DOHH2 (cell line): ENCODE measurements at regions not wholly inside any gene's neighbourhood (a gene's known extent, or its start where the extent isn't known, plus 50 kb on each side); places are given as distances from the start of the nearest gene placed in this dataset.

Experiments
- H3F3A ChIP-seq: fragments of 200-600 bp; sonication (generic), shearing (Covaris generic); 2 replicates; pipeline ENCODE4 v1.6.0; 2016; ENCODE audit warnings: antibody characterized with exemption, mild to moderate bottlenecking; ENCODE audit not compliant: control insufficient read depth, insufficient read depth
- H3K27ac ChIP-seq: fragments of 200-600 bp; sonication (generic); 2 replicates; pipeline ENCODE4 v1.5.1; 2014; ENCODE audit warnings: low read depth, mild to moderate bottlenecking, low read length, moderate library complexity
- H3K27me3 ChIP-seq: fragments of 200-600 bp; sonication (generic); 2 replicates; pipeline ENCODE4 v1.6.1; 2014; ENCODE audit warnings: mild to moderate bottlenecking, low read length, mixed read lengths; ENCODE audit not compliant: control insufficient read depth
- H3K36me3 ChIP-seq: fragments of 200-600 bp; sonication (generic); 2 replicates; pipeline ENCODE4 v1.6.1; 2014; ENCODE audit warnings: mild to moderate bottlenecking, low read length, moderate library complexity, mixed read lengths; ENCODE audit not compliant: control insufficient read depth
- H3K4me1 ChIP-seq: fragments of 200-600 bp; sonication (generic); 2 replicates; pipeline ENCODE4 v1.6.1; 2014; ENCODE audit warnings: mild to moderate bottlenecking, low read length, mixed read lengths; ENCODE audit not compliant: control insufficient read depth
- H3K4me2 ChIP-seq: fragments of 200-600 bp; sonication (generic); 2 replicates; pipeline ENCODE4 v1.6.0; 2014; ENCODE audit warnings: mild to moderate bottlenecking, low read length, moderate library complexity
- H3K4me3 ChIP-seq: fragments of 200-600 bp; sonication (generic); 2 replicates; pipeline ENCODE4 v1.5.1; 2014; ENCODE audit warnings: mild to moderate bottlenecking, low read length, mixed read lengths
- H3K79me2 ChIP-seq: fragments of 200-600 bp; sonication (generic); 2 replicates; pipeline ENCODE4 v1.6.1; 2014; ENCODE audit warnings: mild to moderate bottlenecking, low read length, mixed read lengths; ENCODE audit not compliant: control insufficient read depth
- H3K9me2 ChIP-seq: fragments of 200-600 bp; sonication (generic); replicated peaks from 2 replicates; pipeline ENCODE4 v1.6.1; 2014; ENCODE audit warnings: mild to moderate bottlenecking, low read length, mixed read lengths; ENCODE audit not compliant: control insufficient read depth
- H3K9me3 ChIP-seq: fragments of 200-600 bp; sonication (generic); 2 replicates; pipeline ENCODE4 v1.6.1; 2014; ENCODE audit warnings: antibody characterized with exemption, low read length, mixed read lengths; ENCODE audit not compliant: control insufficient read depth, insufficient read depth
- H4K20me1 ChIP-seq: fragments of 200-600 bp; sonication (generic); 2 replicates; pipeline ENCODE4 v1.6.0; 2014; ENCODE audit warnings: low read depth, mild to moderate bottlenecking, antibody characterized with exemption, low read length, moderate library complexity; ENCODE audit not compliant: control insufficient read depth, insufficient read depth
- EZH2phosphoT487 ChIP-seq: fragments of 200-600 bp; sonication (generic); IDR thresholded peaks from 2 replicates; pipeline ENCODE4 v1.6.1; 2017; ENCODE audit warnings: borderline replicate concordance, mild to moderate bottlenecking, antibody characterized with exemption, low read length, moderate library complexity, mixed read lengths
- TF ChIP-seq, protein P1 (sequence below): fragments of 200-600 bp; sonication (generic); IDR thresholded peaks from one replicate; pipeline ENCODE4 v1.5.1; 2014; ENCODE audit warnings: antibody characterized with exemption, mild to moderate bottlenecking, low read depth, low read length; ENCODE audit not compliant: poor library complexity, severe bottlenecking

DNA sequence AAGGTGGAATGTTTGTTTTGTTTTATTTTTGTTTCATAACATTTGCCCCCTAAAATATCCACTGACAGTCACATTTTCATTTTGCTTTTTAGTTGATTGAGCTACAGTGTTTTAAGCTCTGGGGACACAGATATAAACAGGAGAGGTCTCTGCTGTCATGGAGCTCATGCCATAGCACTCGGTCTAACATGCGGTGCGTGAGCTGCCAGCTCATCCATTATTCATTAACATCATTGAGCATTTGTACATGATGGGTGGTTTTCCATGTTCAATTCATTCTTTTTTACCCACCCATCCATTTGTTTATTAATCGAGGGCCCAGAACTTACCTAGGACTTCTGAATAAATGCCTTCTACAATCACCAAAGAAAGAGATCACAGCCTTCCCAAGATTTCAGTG lies 150.1 kb upstream of the SFRP2 start:
- no peaks in the 10 kb centered on the region for H3F3A ChIP-seq
- H3K4me1 ChIP-seq, result no peaks in the 10 kb centered on the region
- H3K9me2 ChIP-seq, result no peaks in the 10 kb centered on the region
- H3K79me2 ChIP-seq, result no peaks in the 10 kb centered on the region
- TF ChIP-seq, protein P1, sequence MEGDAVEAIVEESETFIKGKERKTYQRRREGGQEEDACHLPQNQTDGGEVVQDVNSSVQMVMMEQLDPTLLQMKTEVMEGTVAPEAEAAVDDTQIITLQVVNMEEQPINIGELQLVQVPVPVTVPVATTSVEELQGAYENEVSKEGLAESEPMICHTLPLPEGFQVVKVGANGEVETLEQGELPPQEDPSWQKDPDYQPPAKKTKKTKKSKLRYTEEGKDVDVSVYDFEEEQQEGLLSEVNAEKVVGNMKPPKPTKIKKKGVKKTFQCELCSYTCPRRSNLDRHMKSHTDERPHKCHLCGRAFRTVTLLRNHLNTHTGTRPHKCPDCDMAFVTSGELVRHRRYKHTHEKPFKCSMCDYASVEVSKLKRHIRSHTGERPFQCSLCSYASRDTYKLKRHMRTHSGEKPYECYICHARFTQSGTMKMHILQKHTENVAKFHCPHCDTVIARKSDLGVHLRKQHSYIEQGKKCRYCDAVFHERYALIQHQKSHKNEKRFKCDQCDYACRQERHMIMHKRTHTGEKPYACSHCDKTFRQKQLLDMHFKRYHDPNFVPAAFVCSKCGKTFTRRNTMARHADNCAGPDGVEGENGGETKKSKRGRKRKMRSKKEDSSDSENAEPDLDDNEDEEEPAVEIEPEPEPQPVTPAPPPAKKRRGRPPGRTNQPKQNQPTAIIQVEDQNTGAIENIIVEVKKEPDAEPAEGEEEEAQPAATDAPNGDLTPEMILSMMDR, result no peak
- no peak for TF ChIP-seq EZH2phosphoT487
- no peaks in the 10 kb centered on the region for H3K9me3 ChIP-seq
- no peak overlapping the region for H3K4me2 ChIP-seq
- no peak overlapping the region for H3K27ac ChIP-seq
- H3K27me3 ChIP-seq, result no peaks in the 10 kb centered on the region
- H3K4me3 ChIP-seq, result no peak overlapping the region
- no peaks in the 10 kb centered on the region for H3K36me3 ChIP-seq
- no peaks in the 10 kb centered on the region for H4K20me1 ChIP-seq

DNA sequence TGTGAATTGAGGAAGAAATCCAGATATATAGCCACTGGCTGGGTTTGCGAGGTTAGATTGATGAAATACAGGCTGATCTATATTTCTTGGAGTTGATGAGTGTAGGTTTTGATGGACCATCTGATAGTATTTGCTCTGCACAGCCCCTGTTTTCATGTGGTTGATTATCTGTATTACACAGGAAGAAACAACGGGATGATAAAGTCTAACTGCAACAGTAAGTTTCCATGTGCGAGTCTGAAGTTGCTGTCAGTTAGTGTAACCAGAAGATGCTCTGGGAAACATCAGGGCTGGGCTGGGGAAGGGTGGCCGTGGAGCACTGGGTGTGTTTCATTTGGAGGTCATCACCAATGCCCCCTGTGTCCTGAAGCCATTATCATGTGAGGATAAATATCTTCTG lies 148.4 kb upstream of the SFRP2 start:
- Histone ChIP-seq H3K4me1 (no peaks in the 10 kb centered on the region), H3K36me3 (no peaks in the 10 kb centered on the region), H3K9me2 (no peaks in the 10 kb centered on the region), H3K27ac (no peak overlapping the region), H3K79me2 (no peaks in the 10 kb centered on the region), H3K4me3 (no peak overlapping the region), H3K27me3 (no peaks in the 10 kb centered on the region), H3K9me3 (no peaks in the 10 kb centered on the region), H3F3A (no peaks in the 10 kb centered on the region), H3K4me2 (no peak overlapping the region), H4K20me1 (no peaks in the 10 kb centered on the region)
- TF ChIP-seq, protein P1, result no peak
- TF ChIP-seq EZH2phosphoT487, result no peak

DNA sequence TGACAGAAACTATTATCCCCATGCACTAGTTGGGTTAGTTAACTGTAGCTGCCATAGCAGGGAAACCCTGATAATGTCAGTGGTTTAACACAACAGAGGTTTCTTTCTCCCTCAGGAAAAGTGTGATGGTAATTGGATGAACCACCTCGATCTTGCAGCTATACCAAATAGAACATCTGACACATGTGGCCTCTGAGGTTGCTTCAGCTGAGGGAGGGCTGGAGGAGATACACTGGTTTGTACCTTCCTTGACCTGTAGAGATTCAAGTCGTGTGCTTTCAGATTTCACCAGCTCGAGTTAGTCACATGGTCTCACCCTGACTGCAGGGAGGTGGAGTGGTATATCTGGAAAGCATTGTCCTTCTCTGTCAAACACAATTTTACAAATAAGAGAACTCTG lies 147.2 kb upstream of the SFRP2 start:
- Histone ChIP-seq H4K20me1 (no peaks in the 10 kb centered on the region), H3K27ac (no peak overlapping the region), H3K9me2 (no peaks in the 10 kb centered on the region), H3K4me1 (no peaks in the 10 kb centered on the region), H3F3A (no peaks in the 10 kb centered on the region), H3K36me3 (no peaks in the 10 kb centered on the region), H3K4me3 (no peak overlapping the region), H3K27me3 (no peaks in the 10 kb centered on the region), H3K4me2 (no peak overlapping the region), H3K79me2 (no peaks in the 10 kb centered on the region), H3K9me3 (no peaks in the 10 kb centered on the region)
- no peak for TF ChIP-seq EZH2phosphoT487
- TF ChIP-seq, protein P1, result no peak

DNA sequence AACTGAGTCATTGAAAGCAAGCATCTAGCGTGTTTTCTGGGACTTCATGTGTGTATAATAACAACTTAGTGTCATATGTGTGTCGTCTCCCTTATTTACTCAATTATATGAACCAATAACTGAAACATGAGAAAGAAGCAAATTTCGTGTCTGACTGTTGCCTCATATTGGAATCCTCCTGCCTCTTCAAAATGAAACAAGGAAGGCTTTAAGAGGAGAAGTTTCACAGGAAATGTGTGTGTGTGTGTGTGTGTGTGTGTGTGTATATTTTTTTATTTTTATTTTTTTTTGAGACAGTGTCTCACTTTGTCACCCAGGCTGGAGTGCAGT lies 145.8 kb upstream of the SFRP2 start:
- H3K27me3 ChIP-seq, result no peaks in the 10 kb centered on the region
- H3K4me3 ChIP-seq, result no peak overlapping the region
- H3K27ac ChIP-seq, result no peak overlapping the region
- no peaks in the 10 kb centered on the region for H3K9me3 ChIP-seq
- no peaks in the 10 kb centered on the region for H3F3A ChIP-seq
- TF ChIP-seq, protein P1, result no peak
- TF ChIP-seq EZH2phosphoT487, result no peak
- H3K36me3 ChIP-seq, result no peaks in the 10 kb centered on the region
- no peaks in the 10 kb centered on the region for H3K79me2 ChIP-seq
- no peaks in the 10 kb centered on the region for H3K9me2 ChIP-seq
- H3K4me1 ChIP-seq, result no peaks in the 10 kb centered on the region
- no peaks in the 10 kb centered on the region for H4K20me1 ChIP-seq
- no peak overlapping the region for H3K4me2 ChIP-seq
